ENCODE measurements at regions not wholly inside any gene's neighbourhood (a gene's known extent, or its start where the extent isn't known, plus 50 kb on each side); places are given as distances from the start of the nearest gene placed in this dataset.
"Not testable (repeated sequence)": the region's sequence is repeated elsewhere in the genome, so short reads cannot be mapped to it uniquely, and the experiment has no call there.

DNA sequence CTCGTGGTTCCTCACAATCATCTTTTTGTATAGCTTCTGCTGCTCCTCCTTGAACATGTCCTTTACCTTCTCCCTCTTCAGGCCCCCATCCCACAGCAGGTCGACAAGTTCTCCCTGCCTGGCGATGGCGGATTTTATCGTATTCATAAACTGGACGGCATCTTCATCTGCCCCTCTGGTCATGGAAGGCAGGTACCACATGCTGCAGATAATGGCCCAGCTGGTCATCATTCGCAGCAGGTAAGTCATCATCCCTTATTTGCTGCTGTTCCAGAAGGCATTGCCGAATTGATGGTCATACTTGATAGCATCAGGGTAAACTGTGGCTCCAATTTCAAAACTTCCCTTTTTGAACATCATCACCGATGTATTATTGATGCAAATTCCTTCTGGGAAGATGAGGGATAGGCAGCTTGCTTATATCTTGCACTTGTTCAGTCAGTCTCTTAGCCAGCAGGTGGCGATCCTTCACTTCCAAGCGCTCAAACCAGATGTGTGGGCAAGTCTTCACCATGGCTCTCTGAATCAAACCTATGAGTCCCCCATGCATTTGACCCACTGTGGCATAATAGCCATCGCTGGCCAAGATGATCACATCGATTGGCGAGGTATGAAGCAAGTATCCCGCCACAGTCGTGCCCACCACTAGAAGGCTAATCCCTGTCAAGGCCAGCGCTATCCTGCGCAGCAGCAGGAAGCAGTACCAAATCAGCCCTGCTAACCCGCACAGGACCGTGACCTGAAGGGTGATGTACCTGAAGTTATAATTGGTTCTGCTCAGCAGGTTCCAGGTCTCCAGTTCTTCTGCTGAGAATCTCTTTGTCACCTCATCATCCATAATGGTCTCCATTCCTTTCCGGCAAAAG is 381.5 kb upstream of the STXBP6 start:
- DNase-seq: no peak

DNA sequence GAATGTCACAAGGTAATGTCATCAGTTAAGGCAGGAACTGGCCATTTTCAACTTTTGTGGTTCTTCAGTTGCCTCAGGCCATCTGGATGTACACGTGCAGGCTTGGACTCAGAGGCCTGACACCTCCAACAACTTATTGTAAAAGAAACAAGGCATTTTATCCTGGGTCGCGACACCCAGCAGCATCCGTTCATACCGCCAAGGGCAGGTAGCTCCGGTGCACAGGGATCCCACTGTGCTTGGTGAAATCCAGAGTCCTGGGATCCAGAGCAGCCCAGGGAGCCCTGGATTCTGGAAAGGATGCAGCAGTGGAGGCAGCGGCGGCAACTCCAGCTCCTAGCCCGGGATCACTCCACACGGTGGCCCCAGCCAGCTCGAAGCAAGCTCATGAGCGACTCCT is 380.9 kb upstream of the STXBP6 start:
- DNase-seq: no peak

DNA sequence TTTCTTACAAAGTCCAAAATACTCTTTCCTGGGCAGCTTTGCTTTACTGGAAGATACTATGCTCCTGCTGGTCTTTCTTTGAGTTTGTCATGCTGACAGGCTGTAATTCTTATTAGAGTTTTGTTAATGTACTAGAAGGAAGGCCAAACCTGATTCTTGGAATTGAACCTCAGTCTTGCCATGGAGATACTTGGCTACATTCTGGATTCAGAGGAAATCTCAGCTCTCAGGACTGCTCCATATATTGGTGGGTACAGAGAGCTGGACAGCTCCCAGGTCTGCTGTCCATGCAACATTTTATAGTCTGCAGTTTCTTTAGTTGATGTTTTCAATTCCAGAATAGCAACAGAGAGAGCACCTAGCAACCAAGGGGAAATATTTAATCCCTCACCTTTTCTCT is 363.1 kb upstream of the STXBP6 start:
- no peak for DNase-seq

DNA sequence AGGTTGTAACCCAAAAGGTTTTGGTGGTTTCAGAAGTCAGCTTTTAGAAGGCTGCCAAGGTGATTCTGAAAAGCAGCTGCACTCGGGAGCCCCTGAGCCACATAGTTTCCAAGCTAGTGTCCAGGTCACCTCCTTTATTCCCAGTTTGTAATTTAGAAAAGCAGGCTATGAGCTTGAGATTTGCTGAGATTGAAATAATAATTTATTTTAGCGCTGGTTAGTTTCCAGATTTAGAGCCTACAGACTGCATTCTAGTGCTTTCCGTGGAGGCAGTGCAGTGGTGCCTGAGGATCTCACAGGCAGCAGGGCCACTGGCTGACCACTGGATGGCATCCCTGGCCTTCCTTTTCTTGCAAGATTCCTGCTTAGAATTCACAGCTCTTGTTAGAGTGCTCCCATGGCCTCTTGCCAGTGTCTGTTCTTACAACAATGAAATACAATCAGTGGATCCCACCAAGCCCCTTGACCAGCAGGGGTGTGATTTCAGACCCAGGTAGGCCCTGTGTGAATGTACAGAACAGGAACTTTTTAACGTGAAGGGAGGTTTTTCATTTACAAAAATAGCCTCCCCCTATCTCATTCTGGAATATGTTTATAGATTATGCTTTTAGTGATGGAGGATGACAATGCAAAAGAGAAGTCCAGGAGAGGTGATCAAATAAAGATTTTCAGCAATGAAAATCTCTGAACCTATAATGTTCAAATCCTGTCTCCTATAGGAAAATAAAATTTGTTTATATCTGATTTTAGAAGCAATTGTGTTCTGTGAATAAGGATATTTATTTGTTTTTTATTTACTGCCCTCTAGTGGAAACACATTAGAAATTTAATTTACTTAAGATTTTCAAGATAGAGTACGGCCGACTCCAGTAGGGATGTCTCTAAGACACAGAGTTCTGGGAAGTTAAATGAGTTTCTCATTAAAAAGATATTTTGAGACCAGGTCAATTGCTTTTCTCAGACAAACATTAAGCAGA is 362.1 kb upstream of the STXBP6 start:
- no peak for DNase-seq

DNA sequence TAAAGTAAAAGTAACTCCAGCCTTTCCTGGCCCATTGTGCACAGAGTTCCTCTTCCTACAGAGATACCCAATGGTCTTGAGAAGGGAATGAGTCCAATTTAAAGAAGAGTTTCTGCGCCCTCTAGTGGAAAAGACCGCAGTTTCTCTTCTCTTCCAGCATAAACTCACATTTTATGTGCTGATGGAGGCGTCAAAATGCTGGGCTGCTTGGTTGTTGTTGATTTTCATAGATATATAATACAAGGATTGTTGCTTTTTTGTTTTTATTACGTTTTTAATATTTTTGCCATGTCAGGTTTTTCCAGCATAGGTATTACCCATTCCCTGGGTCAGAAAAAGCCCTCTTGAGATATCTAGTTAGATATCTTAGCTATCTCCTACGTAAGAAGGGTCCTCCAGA is 356.9 kb upstream of the STXBP6 start:
- DNase-seq: no peak

DNA sequence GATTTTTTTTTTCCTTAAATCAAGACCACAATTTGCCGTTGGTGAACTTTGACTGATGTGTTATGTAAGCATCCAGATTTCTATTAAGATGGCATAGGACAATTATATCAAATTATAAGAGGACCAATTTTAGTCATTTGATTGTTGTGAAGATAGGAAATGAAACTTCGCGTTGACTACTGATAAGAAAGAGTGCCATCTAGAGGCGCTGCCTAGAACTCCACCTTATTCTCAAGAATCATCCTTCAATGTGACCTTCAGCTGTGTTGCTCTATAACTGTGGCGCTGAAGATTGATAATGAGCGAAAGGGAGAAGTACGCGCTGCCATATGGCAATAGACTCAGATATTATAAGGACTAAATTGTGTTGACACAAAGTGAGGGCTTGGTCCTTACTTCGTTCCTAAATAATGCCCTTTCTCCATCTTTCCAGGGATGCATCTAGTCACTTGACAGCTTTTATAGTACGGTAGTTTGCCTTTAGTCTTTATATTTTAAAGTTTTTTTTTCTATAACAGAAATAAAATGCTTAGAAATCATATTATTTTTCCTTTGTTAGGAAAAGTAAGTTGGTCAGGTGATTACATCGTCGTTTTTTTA is 350.8 kb upstream of the STXBP6 start:
- peak; percentile 13 for DNase-seq

DNA sequence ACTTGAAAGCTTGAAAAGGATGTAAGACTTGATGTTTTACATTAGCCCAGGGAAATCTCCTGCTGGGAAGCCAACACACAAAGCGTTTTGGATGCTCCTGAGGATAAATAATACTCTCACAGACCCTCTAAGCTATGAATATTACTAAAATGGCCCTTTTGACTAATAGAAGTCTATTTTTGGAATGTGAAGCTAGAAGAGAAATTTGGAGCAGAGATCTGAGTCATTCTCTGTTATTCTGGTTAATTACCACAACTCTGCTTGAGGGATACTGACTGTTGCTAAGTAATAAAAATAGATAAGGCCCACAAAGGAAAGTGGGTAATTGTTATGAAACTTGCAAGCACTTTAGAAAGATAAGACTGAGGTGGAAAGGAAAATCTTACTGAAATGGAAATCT is 346.2 kb upstream of the STXBP6 start:
- DNase-seq: no peak

DNA sequence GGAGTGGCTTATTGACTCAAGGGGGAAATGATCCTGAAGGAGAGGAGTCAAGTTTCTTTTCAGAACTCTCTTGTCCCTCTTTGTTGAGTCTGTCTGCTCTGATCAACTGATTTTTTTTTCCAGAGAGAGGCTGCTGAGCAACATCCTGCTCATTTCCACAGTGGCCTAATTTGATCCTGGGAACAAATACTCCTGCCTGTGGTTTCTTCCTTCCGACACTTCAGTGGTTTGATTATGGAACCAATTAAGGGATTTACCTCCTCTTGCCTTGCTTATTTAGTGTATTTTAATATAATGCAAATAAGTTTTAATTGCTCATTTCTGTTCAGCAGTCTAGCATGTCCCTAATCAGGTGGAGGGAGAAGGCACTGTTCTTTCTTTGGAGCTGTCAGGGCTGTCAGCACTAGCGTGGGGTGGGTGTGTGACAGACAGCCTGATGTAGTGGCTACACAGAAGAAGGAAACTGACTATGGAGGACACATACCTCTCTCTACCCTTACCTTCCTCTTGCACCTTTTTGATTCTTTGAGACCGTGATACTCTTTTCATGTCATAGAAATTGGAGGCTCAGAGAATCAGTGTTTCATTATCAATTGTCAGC is 344.9 kb upstream of the STXBP6 start:
- no peak for DNase-seq

DNA sequence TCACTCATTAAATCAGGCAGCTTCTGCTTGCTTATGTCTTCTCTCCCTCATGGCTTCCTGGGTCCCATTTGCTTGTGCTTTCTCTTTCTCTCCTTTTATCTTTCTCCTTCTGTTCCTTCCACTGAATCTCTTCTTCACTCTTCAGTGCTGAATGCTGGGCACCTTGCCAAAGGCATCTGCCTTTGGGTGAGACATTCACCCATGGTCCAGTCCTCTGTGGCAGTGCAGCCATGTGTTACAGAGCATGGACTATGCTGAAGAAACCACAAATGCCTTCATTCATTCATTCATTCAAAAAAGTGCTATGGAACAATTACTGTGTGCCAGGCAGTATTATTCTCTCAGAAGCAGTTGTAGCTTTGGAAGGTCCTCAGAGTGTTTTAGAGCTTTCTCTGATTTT is 344.4 kb upstream of the STXBP6 start:
- DNase-seq: no peak

DNA sequence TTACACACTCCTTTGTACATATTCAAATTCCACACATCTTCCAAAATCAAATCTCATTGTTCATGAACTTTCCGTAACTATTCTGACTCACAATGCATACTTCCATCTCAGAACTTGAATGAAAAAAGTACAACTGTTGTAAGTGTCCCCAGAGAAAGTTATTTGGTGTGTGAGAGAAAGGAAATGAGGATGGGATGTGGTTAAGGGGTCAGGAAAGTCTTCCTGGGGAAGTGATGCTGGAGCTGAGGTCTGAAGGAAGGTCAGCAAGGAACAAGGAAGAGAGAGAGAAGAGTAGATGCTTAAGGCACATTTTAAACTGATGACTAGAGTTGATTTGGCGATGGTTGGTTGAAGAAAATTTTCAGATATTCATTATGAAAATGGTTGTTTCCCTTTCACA is 340.0 kb upstream of the STXBP6 start:
- DNase-seq: no peak

DNA sequence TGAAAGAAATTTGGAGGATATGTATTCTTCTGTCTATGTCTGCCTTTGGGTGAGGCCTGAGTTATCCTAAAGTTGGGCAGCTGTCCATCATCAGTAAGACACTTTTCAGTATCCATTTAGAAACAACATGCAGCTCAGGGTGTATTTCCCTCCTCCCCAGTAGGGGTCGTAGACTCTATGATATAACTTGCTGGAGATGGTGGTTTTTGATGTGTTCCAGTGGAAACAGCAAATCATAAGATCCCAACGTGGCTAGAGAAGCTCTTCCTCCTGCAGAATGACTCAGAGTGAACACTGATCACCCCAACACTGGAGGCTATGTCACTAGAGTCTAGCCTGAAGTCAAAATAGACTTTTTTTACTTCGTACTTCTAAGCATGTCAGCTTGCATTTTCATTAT is 331.6 kb upstream of the STXBP6 start:
- DNase-seq: no peak

DNA sequence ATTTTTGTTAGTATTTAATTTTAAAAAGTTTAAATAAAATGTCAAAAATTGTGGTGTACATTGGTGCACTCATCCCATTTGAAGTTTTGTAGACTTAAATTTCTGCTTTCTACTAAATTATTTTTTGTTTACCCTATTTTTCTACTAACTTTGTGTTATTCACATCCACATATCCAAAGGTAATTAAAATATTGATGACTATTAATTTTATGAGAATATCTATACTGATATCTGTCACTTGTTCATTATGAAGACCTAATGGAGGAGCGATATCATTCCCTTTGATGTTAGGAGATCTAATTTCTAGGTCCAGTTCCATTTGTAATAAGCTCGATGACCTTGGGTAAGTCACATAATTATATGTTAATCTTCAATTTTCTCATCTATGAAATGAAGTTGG is 325.7 kb upstream of the STXBP6 start:
- DNase-seq: no peak

DNA sequence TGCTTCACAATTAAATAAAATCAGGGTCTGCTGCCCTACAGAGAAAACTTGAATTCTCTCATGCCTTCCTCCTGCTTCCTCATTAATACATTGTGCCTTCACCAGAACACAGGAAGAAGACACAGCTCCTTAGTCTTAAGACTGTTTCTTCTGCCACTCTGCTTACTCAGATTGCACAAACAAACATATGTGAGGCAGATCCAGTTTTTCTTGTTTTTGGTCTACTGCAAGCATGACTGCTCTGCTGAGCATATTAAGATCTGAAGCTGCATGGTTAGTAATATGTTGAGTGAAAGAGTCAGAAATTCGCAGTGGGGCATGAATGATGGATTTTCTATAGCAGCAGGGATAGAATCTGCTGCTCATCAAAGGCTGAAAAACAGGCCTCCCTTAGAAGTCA is 321.1 kb upstream of the STXBP6 start:
- no peak for DNase-seq

DNA sequence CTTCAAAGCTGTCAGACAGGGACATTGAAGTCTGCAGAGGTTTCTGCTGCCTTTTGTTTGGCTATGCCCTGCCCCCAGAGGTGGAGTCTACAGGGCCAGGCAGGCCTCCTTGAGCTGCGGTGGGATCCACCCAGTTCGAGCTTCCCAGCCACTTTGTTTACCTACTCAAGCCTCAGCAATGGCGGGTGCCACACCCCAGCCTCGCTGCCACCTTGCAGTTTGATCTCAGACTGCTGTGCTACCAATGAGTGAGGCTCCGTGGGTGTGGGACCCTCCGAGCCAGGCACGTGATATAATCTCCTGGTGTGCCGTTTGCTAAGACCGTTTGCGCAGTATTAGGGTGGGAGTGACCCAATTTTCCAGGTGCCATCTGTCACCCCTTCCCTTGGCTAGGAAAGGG is 320.1 kb upstream of the STXBP6 start:
- not testable (repeated sequence) for DNase-seq

DNA sequence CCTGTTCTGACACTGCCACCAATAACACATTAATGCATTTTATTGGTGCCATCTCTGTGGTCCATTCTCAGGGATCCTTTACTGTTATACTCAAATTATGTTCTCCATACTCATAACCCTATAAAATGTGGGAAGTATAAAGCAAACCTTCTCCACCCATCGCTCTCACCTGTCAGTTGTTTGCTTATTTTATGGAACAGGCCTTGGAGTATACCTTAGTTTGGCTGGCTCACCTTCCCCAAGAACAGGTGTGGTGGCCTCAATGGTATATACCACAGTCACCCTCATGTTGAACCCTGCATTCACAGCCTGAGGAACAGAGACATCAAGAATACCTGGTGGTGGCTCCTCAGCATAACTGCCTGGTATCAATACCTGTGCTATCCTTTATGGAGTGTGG is 308.4 kb upstream of the STXBP6 start:
- DNase-seq: no peak

DNA sequence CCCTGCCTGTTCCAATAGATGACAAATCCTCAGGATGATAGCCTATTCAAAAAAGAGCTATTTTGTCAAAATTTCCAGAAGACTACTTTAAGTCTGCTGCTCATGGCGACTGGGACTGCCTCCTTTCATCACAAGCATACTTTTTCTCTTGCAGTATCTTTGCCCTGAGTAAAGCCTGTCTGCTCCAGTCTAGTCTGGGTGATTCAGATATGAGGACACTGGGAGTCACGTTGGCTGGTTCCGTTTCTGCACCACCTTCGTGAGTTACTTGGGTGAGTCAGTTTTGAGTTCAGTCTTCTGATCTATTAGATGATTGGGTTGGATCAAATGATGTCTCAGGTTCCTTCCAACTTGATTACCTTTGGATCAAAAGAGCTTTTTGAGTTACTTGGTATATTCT is 301.3 kb upstream of the STXBP6 start:
- no peak for DNase-seq

DNA sequence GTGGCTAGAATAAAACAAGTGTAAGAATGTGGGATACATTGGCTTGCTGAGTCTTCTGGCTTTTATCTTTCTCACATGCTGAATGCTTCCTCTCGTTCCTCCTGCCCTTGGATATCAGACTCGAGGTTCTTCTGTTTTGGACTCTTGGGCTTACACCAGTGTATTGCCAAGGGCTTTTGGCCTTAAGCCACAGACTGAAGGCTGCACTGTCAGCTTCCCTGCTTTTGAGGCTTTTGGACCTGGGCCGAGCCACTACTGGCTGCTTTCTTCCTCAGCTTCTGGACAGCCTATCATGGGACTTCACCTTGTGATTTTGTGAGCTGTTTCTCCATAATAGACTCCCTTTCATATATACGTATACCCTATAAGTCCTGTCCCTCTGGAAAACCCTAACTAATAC is 300.9 kb upstream of the STXBP6 start:
- DNase-seq: no peak

DNA sequence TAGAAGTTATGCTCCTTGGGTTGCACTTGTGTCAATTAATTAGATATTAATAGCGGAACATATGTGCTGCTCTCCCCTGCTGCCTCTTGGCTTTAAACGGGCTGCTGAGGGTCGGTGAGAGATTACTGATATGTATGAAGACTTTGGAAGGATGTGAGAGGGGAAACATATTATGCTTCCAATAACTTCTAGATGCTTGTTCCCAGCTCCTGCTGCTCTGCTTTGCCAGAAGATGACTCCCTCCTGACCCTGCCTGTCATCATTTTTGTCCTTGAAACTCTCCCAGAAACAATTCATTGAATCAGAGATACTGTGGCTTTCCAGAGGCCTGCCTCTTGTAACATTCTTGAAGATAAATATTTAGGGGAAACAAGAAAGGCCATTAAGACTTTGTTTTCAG is 300.1 kb upstream of the STXBP6 start:
- DNase-seq: no peak

DNA sequence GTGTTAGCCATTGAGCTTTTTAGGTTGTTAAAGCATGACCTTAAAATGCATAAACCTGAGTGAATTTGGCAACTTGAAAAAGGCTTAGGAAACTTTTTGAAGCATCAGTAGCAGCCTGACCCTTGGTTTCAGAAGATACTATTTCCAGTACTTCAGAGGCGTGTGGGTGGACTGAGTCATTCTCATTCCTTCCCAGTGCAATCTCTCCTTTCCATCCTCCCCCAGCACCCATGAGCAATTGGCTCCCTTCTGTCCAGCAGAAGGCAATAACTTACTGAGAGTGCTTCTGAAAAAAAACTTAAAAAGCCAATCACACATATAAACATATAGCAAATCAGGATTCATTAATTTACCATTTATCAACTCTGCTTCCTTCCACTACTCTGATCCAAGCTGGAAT is 299.3 kb upstream of the STXBP6 start:
- DNase-seq: no peak

DNA sequence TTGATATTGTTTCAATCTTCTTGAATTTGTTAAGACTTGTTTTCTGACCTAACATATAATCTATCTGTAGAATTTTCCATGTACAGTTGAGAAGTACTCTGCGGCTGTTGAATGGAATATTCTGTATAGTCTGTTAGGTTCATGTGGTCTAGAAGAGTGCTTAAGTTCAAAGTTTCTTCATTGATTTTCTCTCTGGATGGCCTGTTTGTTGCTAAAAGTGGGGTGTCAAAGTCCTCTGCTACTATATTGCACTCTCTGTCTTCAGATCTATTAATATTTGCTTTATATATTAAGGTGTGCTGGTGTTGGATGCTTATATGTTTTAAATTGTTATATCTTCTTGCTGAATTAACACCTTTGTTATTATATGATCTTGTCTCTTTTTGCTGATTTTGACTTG is 290.9 kb upstream of the STXBP6 start:
- no peak for DNase-seq

DNA sequence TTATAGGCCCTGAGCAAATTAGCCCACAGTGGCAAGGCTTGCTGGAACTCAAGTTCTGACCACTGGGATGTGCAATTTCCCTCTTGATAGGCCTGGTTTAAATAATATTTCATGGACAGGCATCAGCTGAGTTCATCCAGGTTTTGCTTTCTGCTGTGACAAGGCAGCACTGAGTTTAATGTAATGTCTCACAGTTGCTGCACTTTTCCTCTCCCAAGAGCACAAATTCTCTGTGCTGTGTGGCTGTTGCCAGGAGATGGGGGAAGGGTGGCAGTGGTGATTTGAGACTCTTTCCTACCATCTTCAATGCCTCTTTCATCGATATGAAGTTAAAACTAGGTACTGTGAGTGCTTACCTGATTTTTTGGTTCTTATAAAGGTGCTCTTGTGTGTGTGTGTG is 272.8 kb upstream of the STXBP6 start:
- DNase-seq: no peak

DNA sequence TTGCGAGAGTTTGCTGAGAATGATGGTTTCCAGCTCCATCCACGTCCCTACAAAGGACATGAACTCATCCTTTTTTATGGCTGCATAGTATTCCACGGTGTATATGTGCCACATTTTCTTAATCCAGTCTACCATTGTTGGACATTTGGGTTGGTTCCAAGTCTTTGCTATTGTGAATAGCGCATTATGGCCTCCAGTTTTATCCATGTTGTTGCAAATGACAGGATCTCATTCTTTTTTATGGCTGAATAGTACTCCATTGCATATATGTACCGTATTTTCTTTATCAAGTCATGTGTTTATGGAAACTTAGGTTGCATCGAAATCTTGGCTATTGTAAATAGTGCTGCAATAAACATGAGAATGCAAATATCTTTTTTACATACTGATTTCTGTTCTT is 266.1 kb upstream of the STXBP6 start:
- DNase-seq: not testable (repeated sequence)

DNA sequence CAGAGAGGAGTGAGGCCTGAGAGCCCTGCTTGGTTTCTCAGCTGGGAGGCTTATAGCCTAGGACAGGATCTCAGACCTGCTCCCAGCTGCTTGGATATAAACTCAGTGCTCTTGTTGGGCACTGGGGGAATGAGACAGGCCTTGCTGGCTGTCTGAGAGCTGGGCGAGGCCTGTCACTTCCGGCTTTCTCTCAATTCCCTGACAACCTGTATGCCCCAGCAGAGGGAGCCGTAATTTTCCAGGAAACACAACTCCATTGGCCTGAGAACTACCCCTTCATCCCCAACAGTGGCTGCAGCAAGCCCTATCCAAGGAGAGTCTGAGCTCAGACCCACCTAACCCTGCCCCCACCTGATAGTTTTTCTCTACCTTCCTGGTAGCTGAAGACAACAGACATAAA is 258.3 kb upstream of the STXBP6 start:
- no peak for DNase-seq

Measured in T1000 (cell line).